HG03442 (cell line): ENCODE measurements at regions not wholly inside any gene's neighbourhood (a gene's known extent, or its start where the extent isn't known, plus 50 kb on each side); places are given as distances from the start of the nearest gene placed in this dataset.
"Not testable (repeated sequence)": the region's sequence is repeated elsewhere in the genome, so short reads cannot be mapped to it uniquely, and the experiment has no call there.

Source experiments
- ATAC-seq: cut with Tn5 transposase; IDR thresholded peaks from one replicate; pipeline ENCODE4 v1.9.1; 2021; ENCODE audit warnings: mild to moderate bottlenecking, moderate library complexity; ENCODE audit not compliant: unreplicated experiment

- no peak for ATAC-seq
Observed at GRCh38 chr5:100249211-100249883, 285.8 kb upstream of the FAM174A start.

GRCh38 chr5:100232736-100233135 lies 302.4 kb upstream of the FAM174A start:
- no peak for ATAC-seq

GRCh38 chr5:100188778-100189177 lies 346.4 kb upstream of the FAM174A start:
- no peak for ATAC-seq

GRCh38 chr5:100188339-100188738 lies 346.8 kb upstream of the FAM174A start:
- no peak for ATAC-seq

GRCh38 chr5:100186181-100186580 lies 349.0 kb upstream of the FAM174A start:
- ATAC-seq, result no peak

GRCh38 chr5:100182402-100182801 lies 352.8 kb upstream of the FAM174A start:
- no peak for ATAC-seq

GRCh38 chr5:100175346-100175745 lies 359.8 kb upstream of the FAM174A start:
- ATAC-seq, result no peak

GRCh38 chr5:100165309-100165708 lies 369.9 kb upstream of the FAM174A start:
- ATAC-seq, result peak; percentile 100

GRCh38 chr5:100161868-100162267 lies 373.3 kb upstream of the FAM174A start:
- ATAC-seq, result no peak

- no peak for ATAC-seq
Observed at GRCh38 chr5:100157066-100157465, 378.1 kb upstream of the FAM174A start.

GRCh38 chr5:100148239-100148638 lies 386.9 kb upstream of the FAM174A start:
- no peak for ATAC-seq

- no peak for ATAC-seq
Observed at GRCh38 chr5:100142607-100143006, 392.6 kb upstream of the FAM174A start.

- ATAC-seq, result no peak
Observed at GRCh38 chr5:100131161-100131560, 404.0 kb upstream of the FAM174A start.

- ATAC-seq, result no peak
Observed at GRCh38 chr5:100130307-100130706, 404.9 kb upstream of the FAM174A start.

GRCh38 chr5:100119903-100120302 lies 415.3 kb upstream of the FAM174A start:
- no peak for ATAC-seq

- no peak for ATAC-seq
Observed at GRCh38 chr5:100110497-100110896, 424.7 kb upstream of the FAM174A start.

GRCh38 chr5:100108883-100109282 lies 426.3 kb upstream of the FAM174A start:
- ATAC-seq, result no peak

GRCh38 chr5:100103592-100104119 lies 431.5 kb upstream of the FAM174A start:
- ATAC-seq, result not testable (repeated sequence)

GRCh38 chr5:100101466-100101865 lies 433.7 kb upstream of the FAM174A start:
- ATAC-seq, result not testable (repeated sequence)

- not testable (repeated sequence) for ATAC-seq
Observed at GRCh38 chr5:100096328-100096727, 438.8 kb upstream of the FAM174A start.

- ATAC-seq, result not testable (repeated sequence)
Observed at GRCh38 chr5:100080703-100081102, 454.5 kb upstream of the FAM174A start.

- not testable (repeated sequence) for ATAC-seq
Observed at GRCh38 chr5:100079163-100079562, 456.0 kb upstream of the FAM174A start.

- not testable (repeated sequence) for ATAC-seq
Observed at GRCh38 chr5:100066020-100066419, 469.2 kb upstream of the FAM174A start.
